Right lobe of liver (tissue), 6 donors: ENCODE measurements at regions not wholly inside any gene's neighbourhood (a gene's known extent, or its start where the extent isn't known, plus 50 kb on each side); places are given as distances from the start of the nearest gene placed in this dataset.

Source experiments
- ATAC-seq, 4 donors: fragments of 200-7000 bp; cut with Tn5 transposase; one replicate each; pipeline ENCODE4 v1.9.1; 2020; ENCODE audit warnings: mild to moderate bottlenecking in 4 of 4, moderate library complexity in 4 of 4
- DNase-seq, 3 donors: peaks; one replicate each; pipeline ENCODE4 v3.0.0-alpha.2; 2020
- H3K27ac ChIP-seq, 3 donors: fragments of 200-600 bp; one replicate each; pipeline ENCODE4 v1.8.0; 2022
- H3K27me3 ChIP-seq, 2 donors: fragments of 200-600 bp; one replicate each; pipeline ENCODE4 v1.8.0; 2022
- H3K36me3 ChIP-seq, 4 donors: fragments of 200-600 bp; sonication (generic) in 1 of 4; one replicate each; pipeline versions ENCODE4 v1.5.1 to v1.8.0; 2017 to 2022; ENCODE audit warnings: control low read depth in 1 of 4
- H3K4me1 ChIP-seq, 4 donors: fragments of 200-600 bp; sonication (generic) in 1 of 4; one replicate each; pipeline versions ENCODE4 v1.5.1 to v1.8.0; 2017 to 2022; ENCODE audit warnings: control low read depth in 1 of 4
- H3K4me3 ChIP-seq, 3 donors: fragments of 200-600 bp; one replicate each; pipeline ENCODE4 v1.8.0; 2022
- H3K9me3 ChIP-seq, 4 donors: fragments of 200-600 bp; sonication (generic) in 1 of 4; one replicate each; pipeline versions ENCODE4 v1.5.1 to v1.8.0; 2017 to 2022; ENCODE audit warnings: control low read depth in 1 of 4
- POLR2A ChIP-seq: fragments of 450-650 bp; IDR thresholded peaks from one replicate; pipeline ENCODE4 v1.6.1; 2017; ENCODE audit warnings: antibody characterized with exemption, mild to moderate bottlenecking
- WGBS: methylation state at CpG from one replicate; pipeline ENCODE4 v1.1.6; 2018; ENCODE audit warnings: low coverage, low lambda C conversion rate; ENCODE audit not compliant: insufficient coverage; ENCODE audit errors: missing lambda C conversion rate; 5-methylcytosine and 5-hydroxymethylcytosine counted together
- intact Hi-C, 2 donors: fragments of 100-400 bp; cut with DNase I; formaldehyde crosslinking; loops; one replicate each; pipeline versions ENCODE4 v1.11.2 to v1.14.1; 2022
- TF ChIP-seq, protein P1 (sequence below), 4 donors: fragments of 200-600 bp in 3 of 4; fragments of 450-650 bp in 1 of 4; IDR thresholded peaks; one replicate each; pipeline versions ENCODE4 v1.5.1 to v1.8.0; 2016 to 2022; ENCODE audit warnings: antibody characterized with exemption in 4 of 4, mild to moderate bottlenecking in 2 of 4
- donor health status: DM: no; HTN: yes; CAD: no.
- donor health status: DM: no; HTN: no; CAD: no.
- donor health status: DM: no; HTN: no; CAD: no.
- donor health status: DM: no; HTN: yes; CAD: no.
- donor health status: DM: no; HTN: yes; CAD: no.

DNA sequence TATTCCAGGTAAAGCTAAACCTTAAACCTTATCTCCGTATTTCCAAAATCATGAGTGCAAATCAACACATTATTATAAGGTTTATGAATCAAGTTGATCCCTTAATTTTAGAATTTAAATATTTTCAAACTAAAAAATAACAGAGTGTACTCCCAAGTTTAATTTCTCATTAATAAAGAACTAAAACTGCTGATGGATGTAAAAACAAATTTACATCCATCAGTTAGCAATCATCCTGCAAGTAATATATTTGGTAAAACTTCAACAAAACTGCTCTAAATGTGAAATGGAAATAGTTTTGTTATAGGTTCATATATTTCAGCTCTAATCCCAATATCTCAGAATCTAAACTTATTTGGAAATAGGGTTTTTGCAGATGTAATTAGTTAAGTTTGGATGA, 71.3 kb upstream of the ZNF804B start:
- H3K9me3 ChIP-seq = no peaks in the 10 kb centered on the region

DNA sequence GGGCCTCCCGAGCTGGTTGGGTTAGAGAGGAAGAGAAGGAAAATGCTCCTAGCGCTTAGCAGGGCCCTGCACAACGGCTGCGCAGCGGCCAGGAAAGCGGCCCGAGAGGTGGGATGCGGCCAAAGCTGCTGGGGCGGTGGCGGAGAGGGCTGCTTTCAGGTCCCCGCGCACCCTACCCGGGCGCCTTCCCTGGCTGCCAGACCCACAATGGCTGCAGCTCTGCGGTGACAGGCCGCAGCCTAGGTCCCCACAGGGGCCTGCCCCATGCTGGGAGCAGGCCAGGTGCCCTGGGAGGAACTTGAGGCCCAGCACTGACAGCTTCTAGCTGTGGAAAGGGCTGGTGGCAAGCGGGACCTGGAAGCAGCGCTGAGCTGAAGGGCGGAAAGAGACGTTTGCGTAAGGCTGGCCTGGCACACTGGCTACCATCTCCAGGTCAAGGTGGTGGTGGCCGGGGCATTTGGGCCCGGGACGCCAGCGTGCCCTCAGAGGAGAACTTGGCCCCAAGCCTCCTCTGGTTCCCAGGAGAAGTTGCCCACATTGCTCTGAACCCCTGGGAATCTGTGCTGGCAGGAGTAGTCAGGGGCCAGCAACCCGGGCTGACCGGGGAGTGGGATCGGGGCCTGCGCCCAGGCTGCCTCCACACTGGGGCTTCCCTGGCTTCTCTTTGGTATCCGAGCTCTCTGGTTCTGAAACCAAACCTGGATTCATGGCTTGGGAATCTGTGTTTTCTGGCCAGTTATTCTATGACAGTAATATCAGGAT, 72.9 kb upstream of the ZNF804B start:
- DNase-seq (no peak), ATAC-seq (peak in 1 of 4 donors; percentile 29)
- H3K36me3 ChIP-seq = no peaks in the 10 kb centered on the region
- no peaks in the 10 kb centered on the region for H3K9me3 ChIP-seq
- no peak overlapping the region for H3K27ac ChIP-seq
- intact Hi-C loops = no loop called here
- no peak for TF ChIP-seq POLR2A
- TF ChIP-seq, protein P1, sequence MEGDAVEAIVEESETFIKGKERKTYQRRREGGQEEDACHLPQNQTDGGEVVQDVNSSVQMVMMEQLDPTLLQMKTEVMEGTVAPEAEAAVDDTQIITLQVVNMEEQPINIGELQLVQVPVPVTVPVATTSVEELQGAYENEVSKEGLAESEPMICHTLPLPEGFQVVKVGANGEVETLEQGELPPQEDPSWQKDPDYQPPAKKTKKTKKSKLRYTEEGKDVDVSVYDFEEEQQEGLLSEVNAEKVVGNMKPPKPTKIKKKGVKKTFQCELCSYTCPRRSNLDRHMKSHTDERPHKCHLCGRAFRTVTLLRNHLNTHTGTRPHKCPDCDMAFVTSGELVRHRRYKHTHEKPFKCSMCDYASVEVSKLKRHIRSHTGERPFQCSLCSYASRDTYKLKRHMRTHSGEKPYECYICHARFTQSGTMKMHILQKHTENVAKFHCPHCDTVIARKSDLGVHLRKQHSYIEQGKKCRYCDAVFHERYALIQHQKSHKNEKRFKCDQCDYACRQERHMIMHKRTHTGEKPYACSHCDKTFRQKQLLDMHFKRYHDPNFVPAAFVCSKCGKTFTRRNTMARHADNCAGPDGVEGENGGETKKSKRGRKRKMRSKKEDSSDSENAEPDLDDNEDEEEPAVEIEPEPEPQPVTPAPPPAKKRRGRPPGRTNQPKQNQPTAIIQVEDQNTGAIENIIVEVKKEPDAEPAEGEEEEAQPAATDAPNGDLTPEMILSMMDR (IDR thresholded peaks at IDR 0.05) = no peak
- H3K4me1 ChIP-seq = no peaks in the 10 kb centered on the region
- H3K4me3 ChIP-seq = no peak overlapping the region
- 85% methylated on average over 7 of the region's 30 CpGs for WGBS
- H3K27me3 ChIP-seq = no peaks in the 10 kb centered on the region

More for the DNA sequence above, 71.3 kb upstream of the ZNF804B start:
- DNase-seq (no peak), ATAC-seq (no peak)
- Histone ChIP-seq H3K27me3 (no peaks in the 10 kb centered on the region), H3K27ac (no peak overlapping the region), H3K4me1 (no peaks in the 10 kb centered on the region), H3K4me3 (no peak overlapping the region), H3K36me3 (no peaks in the 10 kb centered on the region)
- intact Hi-C loops = no loop called here
- no peak for TF ChIP-seq POLR2A
- TF ChIP-seq, protein P1 (IDR thresholded peaks at IDR 0.05) = no peak
- WGBS = 88% methylated on average over 1 of the region's 1 CpG

DNA sequence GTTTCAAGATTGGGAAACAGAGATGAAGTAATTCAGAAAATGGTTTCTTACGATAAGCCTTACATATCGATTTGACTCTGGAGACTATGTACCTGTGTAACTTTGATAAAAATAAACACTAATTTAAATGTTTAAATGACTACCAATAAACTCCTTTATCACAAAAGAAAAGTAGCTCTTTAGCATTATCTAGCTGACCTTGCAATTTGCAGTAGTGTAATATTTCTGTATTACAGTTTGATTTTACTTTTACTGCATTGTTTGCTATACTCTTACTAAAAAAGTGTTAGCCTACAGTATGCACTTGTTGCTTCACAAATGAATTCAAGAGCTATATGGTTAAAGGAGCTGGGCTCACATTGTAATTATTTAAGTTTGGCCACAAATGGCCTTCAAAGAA, 77.8 kb upstream of the ZNF804B start:
- intact Hi-C loops = no loop called here
- DNase-seq (no peak), ATAC-seq (no peak)
- H3K36me3 ChIP-seq = no peaks in the 10 kb centered on the region
- no peaks in the 10 kb centered on the region for H3K27me3 ChIP-seq
- H3K4me3 ChIP-seq = no peak overlapping the region
- no peaks in the 10 kb centered on the region for H3K4me1 ChIP-seq
- no peaks in the 10 kb centered on the region for H3K9me3 ChIP-seq
- 88% methylated on average over 2 of the region's 2 CpGs for WGBS
- TF ChIP-seq, protein P1 (IDR thresholded peaks at IDR 0.05) = no peak
- no peak for TF ChIP-seq POLR2A
- H3K27ac ChIP-seq = no peak overlapping the region

DNA sequence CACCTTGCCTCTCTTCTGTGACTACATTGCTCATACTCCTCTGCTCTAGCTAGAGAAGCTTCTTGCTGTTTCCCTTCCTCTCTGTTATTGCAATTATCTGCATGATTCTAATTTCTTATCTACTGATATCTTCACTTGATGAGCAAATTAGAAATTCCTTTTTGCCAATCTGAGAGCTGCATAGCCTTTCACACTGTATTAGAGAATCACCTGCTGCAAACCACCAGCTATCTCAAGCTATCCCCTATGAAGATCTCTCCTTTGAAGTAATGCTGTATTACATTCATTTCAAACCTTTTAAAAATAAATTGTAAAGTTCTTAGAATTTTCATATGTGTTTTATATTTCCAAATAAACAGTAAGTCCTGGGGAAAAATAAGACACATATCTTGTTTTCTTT, 89.0 kb upstream of the ZNF804B start:
- DNase-seq = no peak
- Histone ChIP-seq H3K27me3 (no peaks in the 10 kb centered on the region), H3K9me3 (no peaks in the 10 kb centered on the region), H3K36me3 (no peaks in the 10 kb centered on the region), H3K27ac (no peak overlapping the region), H3K4me3 (no peak overlapping the region), H3K4me1 (no peaks in the 10 kb centered on the region)
- no peak for ATAC-seq
- intact Hi-C loops = no loop called here
- TF ChIP-seq, protein P1 (IDR thresholded peaks at IDR 0.05) = no peak
- no peak for TF ChIP-seq POLR2A
